ENCODE measurements at regions not wholly inside any gene's neighbourhood (a gene's known extent, or its start where the extent isn't known, plus 50 kb on each side); places are given as distances from the start of the nearest gene placed in this dataset.

- Histone ChIP-seq H3K9me3 (ENCODE audit: control insufficient read depth, insufficient read depth, low read depth, low read length) (no peaks in the 10 kb centered on the region), H3K27ac (ENCODE audit: extremely low read depth, low read depth, low read length) (no peak overlapping the region), H3K36me3 (ENCODE audit: control insufficient read depth in 2 of 2, insufficient read depth in 1 of 2, low read length in 2 of 2) (no peaks in the 10 kb centered on the region), H3K4me1 (ENCODE audit: control insufficient read depth, insufficient read depth, low read length) (peaks cover 4% of the 10 kb centered on the region; the same call in 1 of the 2 replicates), H3K4me3 (ENCODE audit: low read depth, low read length) (no peak overlapping the region)
- TF ChIP-seq PRDM10 (tag by site-specific recombination; IDR thresholded peaks at IDR 0.05) (no peak), ZNF341 (tag by site-specific recombination; IDR thresholded peaks at IDR 0.05; ENCODE audit: low read depth) (no peak), ZNF18 (tag by site-specific recombination; IDR thresholded peaks at IDR 0.05) (no peak), PRDM1 (tag by site-specific recombination; IDR thresholded peaks at IDR 0.05) (no peak), ZNF677 (tag by site-specific recombination; IDR thresholded peaks at IDR 0.05) (no peak), ZNF529 (tag by site-specific recombination; IDR thresholded peaks at IDR 0.05; ENCODE audit: insufficient replicate concordance) (no peak), GLIS2 (tag by site-specific recombination; IDR thresholded peaks at IDR 0.05) (no peak), MYNN (tag by site-specific recombination; IDR thresholded peaks at IDR 0.05; ENCODE audit: borderline replicate concordance) (no peak), ZNF19 (tag by site-specific recombination; IDR thresholded peaks at IDR 0.05; ENCODE audit: low read depth) (no peak), TCF7L2 (IDR thresholded peaks at IDR 0.05; ENCODE audit: borderline replicate concordance, low read depth, low read length) (no peak), ZNF248 (tag by site-specific recombination; IDR thresholded peaks at IDR 0.05) (no peak), ZNF704 (tag by site-specific recombination; IDR thresholded peaks at IDR 0.05) (no peak), KLF9 (tag by site-specific recombination; IDR thresholded peaks at IDR 0.05; ENCODE audit: low read depth) (no peak)
- ChIA-PET POLR2A (no interaction called here), CTCF (interaction anchor here (1.1 kb wide), 1 partner anchor 413 kb away, joined by 4 read pairs; no protein-coding TSS in a partner anchor)
These were observed 397.4 kb downstream of the FOXO1 start for GRCh38 chr13:40269086-40269485.

- ChIA-PET POLR2A (no interaction called here), CTCF (interaction anchor here (0.9 kb wide), 1 partner anchor 201 kb away, joined by 4 read pairs; no protein-coding TSS in a partner anchor)
- Histone ChIP-seq H3K27ac (ENCODE audit: extremely low read depth, low read depth, low read length) (no peak overlapping the region), H3K36me3 (ENCODE audit: control insufficient read depth in 2 of 2, insufficient read depth in 1 of 2, low read length in 2 of 2) (no peaks in the 10 kb centered on the region), H3K4me3 (ENCODE audit: low read depth, low read length) (no peak overlapping the region), H3K4me1 (ENCODE audit: control insufficient read depth, insufficient read depth, low read length) (peaks cover 4% of the 10 kb centered on the region; the same call in 1 of the 2 replicates), H3K9me3 (ENCODE audit: control insufficient read depth, insufficient read depth, low read depth, low read length) (no peaks in the 10 kb centered on the region)
- TF ChIP-seq ZNF341 (tag by site-specific recombination; IDR thresholded peaks at IDR 0.05; ENCODE audit: low read depth) (no peak), KLF16 (tag by site-specific recombination; IDR thresholded peaks at IDR 0.05) (no peak), ZBTB6 (tag by site-specific recombination; IDR thresholded peaks at IDR 0.05) (no peak), ZNF140 (tag by site-specific recombination; IDR thresholded peaks at IDR 0.05) (no peak), ZFP3 (tag by site-specific recombination; IDR thresholded peaks at IDR 0.05; ENCODE audit: low read depth) (no peak), ZBTB48 (tag by site-specific recombination; IDR thresholded peaks at IDR 0.05) (no peak), ZXDB (tag by site-specific recombination; IDR thresholded peaks at IDR 0.05) (no peak), ZNF449 (tag by site-specific recombination; IDR thresholded peaks at IDR 0.05) (no peak), ZNF37A (tag by site-specific recombination; IDR thresholded peaks at IDR 0.05) (no peak), ZNF426 (tag by site-specific recombination; IDR thresholded peaks at IDR 0.05) (no peak), ZNF404 (tag by site-specific recombination; IDR thresholded peaks at IDR 0.05) (no peak), TRIM28 (IDR thresholded peaks at IDR 0.05; ENCODE audit: borderline replicate concordance, low read length) (no peak), ZNF146 (tag by site-specific recombination; IDR thresholded peaks at IDR 0.05) (no peak), ZNF658 (tag by site-specific recombination; IDR thresholded peaks at IDR 0.05) (no peak)
These were observed 395.7 kb downstream of the FOXO1 start for GRCh38 chr13:40270726-40271125.
